HG03103 (cell line): ENCODE measurements at regions not wholly inside any gene's neighbourhood (a gene's known extent, or its start where the extent isn't known, plus 50 kb on each side); places are given as distances from the start of the nearest gene placed in this dataset.
A peak's percentile ranks its signal among the peaks of the same experiment; 100 is the strongest.

Experiments
- ATAC-seq: cut with Tn5 transposase; IDR thresholded peaks from one replicate; pipeline ENCODE4 v1.9.1; 2021; ENCODE audit warnings: low read depth; ENCODE audit not compliant: unreplicated experiment

GRCh38 chr7:88700725-88701124 is 58.8 kb upstream of the ZNF804B start:
- ATAC-seq, result no peak

GRCh38 chr7:88694207-88694606 is 65.3 kb upstream of the ZNF804B start:
- no peak for ATAC-seq

DNA sequence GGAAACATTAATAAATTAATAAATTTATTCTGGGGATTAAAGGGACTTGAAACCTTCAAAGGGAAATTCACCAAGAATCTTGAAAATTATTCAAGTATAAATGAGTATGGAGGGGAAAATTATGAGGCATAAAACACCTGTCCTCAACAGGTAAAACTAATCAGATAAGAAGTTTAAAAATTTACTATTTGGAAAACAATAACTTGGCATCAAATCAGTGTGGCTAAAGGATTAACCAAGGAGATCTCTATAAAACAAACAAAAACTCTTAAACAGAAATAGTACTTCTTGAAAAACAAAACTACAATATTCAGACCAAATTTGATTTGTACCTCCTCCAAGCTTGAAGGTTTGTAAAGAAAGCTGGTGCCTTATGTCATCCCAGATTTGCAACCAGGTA is 66.4 kb upstream of the ZNF804B start:
- ATAC-seq, result no peak

DNA sequence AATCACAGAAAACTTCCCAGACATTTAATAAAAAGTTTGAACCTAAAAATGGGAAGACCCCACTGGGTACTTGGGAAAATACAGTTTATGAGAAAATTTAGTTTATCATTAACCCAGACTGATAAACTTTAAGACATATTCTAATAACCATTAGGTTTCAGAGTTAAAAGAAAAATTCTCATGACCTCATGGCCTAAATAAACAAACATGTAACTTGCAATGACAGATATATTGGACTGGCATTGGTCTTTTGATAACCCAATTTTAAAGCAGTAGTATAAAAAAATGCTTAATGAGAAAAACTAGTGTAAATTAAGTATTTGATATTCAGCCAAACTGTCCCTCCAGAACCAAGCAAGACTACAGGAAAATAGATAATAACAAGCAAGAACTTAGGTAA is 67.0 kb upstream of the ZNF804B start:
- no peak for ATAC-seq

DNA sequence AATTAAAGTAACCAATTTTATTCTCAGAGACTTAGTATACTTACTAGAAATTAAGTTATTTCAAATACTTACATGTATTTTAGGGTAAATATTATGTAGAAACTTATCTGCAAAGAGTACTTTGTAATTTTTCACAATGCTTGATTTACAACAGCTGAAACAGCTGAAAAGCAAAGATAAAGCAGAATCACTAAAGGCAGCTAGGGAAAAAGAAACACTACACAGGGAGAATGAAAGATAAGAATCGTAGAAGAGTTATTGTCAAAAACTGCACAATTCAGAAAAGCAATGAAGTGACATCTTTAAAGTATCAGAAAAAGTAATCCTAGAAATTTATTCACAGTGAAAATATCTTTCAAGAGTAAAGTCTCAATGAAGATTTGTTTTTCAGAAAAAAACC is 69.7 kb upstream of the ZNF804B start:
- ATAC-seq, result no peak

- ATAC-seq, result no peak
Measured at GRCh38 chr7:88688222-88688621, 71.3 kb upstream of the ZNF804B start.

- ATAC-seq, result no peak
Measured at GRCh38 chr7:88686468-88687229, 72.9 kb upstream of the ZNF804B start.

DNA sequence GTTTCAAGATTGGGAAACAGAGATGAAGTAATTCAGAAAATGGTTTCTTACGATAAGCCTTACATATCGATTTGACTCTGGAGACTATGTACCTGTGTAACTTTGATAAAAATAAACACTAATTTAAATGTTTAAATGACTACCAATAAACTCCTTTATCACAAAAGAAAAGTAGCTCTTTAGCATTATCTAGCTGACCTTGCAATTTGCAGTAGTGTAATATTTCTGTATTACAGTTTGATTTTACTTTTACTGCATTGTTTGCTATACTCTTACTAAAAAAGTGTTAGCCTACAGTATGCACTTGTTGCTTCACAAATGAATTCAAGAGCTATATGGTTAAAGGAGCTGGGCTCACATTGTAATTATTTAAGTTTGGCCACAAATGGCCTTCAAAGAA is 77.8 kb upstream of the ZNF804B start:
- no peak for ATAC-seq

- ATAC-seq, result no peak
Measured at GRCh38 chr7:88670536-88670935, 89.0 kb upstream of the ZNF804B start.

- ATAC-seq, result no peak
Measured at GRCh38 chr7:88669913-88670312, 89.6 kb upstream of the ZNF804B start.

DNA sequence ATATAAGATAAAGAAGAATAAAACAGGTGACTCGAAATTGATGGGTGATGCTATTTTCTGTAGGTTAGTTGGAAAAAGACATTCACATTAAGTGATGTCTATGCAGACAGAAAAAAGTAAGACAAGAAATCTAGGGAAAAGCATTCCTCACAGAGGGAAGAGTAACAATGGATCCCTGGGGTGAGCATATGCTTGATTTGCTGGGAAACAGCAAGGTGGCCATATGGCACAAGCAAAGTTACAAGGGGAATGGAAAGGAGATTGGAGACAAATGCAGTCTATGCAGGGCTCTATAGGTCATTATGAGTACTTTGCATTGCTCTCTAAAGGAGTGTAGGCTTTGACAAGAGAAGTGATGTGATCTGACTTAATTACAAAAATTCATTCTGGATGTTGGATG is 90.9 kb upstream of the ZNF804B start:
- ATAC-seq, result no peak

DNA sequence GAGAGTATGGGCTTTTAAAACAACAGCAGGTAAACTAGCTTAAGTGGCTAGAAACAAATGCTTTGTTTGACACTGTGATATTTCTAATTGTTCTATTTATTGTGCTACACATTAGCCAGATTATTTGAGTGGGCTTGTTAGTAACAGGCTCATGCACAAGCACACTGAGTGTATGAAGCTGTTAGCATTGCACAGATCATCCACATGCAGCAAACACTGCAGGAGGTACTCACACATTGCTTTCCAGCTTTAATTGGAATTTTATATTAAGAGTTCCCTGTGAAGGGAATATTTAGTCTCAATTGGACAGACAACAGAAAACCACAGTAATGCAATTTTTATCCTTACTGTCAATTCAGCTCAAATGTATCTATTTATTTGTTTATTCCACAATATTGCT is 92.9 kb upstream of the ZNF804B start:
- ATAC-seq, result no peak

DNA sequence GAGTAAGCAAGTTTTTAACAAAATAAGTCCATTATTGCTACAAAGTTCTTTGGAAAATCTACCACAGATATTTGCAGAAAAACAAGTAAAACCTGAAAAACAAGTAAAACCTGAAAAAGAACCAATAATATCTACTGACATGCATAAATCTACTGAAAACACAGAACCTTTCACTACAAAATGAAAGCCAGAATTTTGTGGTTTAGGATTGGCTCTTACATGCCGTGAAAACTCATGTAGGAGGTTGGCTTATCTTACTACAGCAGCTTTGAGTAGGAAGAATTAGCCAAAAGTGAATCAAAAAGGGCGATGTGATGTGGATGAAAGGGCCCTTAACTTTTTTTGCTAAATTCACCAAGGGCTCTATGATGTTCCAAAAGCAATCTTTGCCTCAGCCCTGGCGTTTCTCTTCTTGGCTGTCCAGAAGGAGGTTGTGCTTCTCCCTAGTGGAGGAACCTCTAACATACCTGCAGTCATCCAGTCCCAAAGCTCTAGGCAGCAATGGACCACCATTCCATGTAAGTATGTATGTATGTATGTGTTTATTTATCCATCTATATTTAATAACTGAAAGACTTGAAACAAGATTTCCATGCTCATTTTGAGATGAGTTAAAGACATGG is 93.5 kb upstream of the ZNF804B start:
- no peak for ATAC-seq

GRCh38 chr7:88664630-88665233 is 94.8 kb upstream of the ZNF804B start:
- no peak for ATAC-seq

- ATAC-seq, result no peak
Measured at GRCh38 chr7:88661921-88662320, 97.6 kb upstream of the ZNF804B start.

DNA sequence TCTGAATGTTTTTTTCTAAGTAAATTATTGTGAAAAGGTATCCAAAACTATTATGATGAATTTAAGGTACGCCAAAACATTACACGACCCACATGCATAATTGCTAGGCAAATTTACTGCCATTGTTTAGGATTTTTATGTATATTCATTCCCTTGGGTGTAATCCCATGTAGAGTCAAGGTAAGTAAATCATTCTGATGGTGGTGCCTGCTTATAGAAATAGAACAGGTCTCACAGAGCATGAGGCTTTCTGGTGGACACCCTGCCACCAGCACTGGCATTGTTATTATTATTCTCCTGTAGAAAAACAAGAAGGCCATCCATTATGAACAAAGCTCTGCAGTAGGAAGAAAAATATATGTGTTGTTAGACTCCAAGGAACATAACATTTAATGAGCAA is 111.7 kb upstream of the ZNF804B start:
- ATAC-seq, result no peak

DNA sequence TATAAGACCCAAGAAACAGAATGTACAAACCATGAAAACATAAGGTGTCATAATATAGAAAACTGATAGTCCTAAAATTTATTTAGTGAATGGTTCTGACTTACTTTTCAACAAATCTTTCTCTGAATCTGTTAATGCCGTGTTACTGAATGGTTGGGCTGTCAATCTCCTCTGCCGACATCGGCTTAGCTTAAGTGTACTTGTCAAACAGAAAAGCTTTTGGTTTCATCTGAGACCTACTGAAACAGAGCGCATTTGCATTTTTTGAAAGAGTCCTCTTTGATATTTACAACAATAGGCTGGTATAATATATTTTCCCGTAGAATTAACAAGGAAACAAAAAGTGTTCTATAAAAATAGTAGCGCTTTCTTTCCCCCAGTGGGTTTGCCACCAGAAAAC is 120.9 kb upstream of the ZNF804B start:
- no peak for ATAC-seq

- ATAC-seq, result no peak
Measured at GRCh38 chr7:88637795-88638194, 121.7 kb upstream of the ZNF804B start.

- no peak for ATAC-seq
Measured at GRCh38 chr7:88635149-88635548, 124.4 kb upstream of the ZNF804B start.

DNA sequence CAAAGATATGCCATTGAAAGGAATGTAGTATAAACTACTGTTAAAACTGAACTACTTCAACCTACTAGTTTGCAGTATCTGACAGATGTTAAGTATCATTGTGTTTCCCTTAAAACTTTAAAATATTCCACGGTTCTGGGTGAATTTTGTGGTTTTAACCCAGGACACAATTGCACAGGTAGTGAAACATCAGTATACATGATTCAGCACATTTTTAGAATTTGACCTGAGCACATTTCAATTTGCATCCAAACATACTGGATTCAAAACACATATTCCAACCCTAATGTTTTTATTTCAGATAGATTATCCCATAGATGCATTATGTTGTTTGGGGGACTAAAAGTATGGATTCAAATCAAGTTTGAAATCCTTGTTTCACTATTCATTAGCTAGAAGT is 129.9 kb upstream of the ZNF804B start:
- no peak for ATAC-seq

DNA sequence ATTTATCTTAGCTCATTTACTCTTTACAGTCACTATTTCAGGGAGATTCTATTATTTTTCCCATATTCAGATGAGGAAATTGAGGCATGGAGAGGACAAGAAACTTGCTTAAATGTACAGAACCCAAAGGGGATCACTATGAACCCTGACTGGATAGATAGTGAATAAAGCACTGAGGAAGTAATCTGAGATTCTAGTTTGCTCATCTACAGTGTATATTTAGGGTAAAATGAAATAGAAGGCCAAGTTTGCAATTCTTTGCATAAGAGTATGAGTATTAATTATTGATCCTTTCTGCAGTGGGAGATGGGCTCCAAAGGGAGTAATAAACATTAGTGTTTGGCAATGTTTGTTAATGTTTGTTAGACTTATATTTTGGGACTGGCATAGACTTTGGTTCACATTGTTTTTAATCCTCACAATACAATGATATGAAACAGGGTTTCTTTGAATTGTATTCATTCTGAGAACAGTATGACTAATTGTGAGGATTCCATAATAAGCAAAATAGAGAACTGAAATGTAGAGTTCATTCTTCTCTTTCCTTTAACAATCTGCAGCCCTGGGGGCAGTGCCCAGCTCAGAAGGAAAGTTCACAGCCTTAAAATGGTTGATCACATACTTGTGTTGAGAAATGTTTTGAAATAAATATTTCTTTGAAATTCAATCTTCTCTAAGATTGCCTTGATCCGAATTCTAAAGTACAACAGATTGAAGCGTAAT is 131.0 kb upstream of the ZNF804B start:
- peak; percentile 100 for ATAC-seq
